Right lobe of liver (tissue), 6 donors: ENCODE measurements at regions not wholly inside any gene's neighbourhood (a gene's known extent, or its start where the extent isn't known, plus 50 kb on each side); places are given as distances from the start of the nearest gene placed in this dataset.
A peak's percentile ranks its signal among the peaks of the same experiment; 100 is the strongest.

Experiments
- ATAC-seq, 4 donors: fragments of 200-7000 bp; cut with Tn5 transposase; one replicate each; pipeline ENCODE4 v1.9.1; 2020; ENCODE audit warnings: mild to moderate bottlenecking in 4 of 4, moderate library complexity in 4 of 4
- DNase-seq, 3 donors: peaks; one replicate each; pipeline ENCODE4 v3.0.0-alpha.2; 2020
- H3K27ac ChIP-seq, 3 donors: fragments of 200-600 bp; one replicate each; pipeline ENCODE4 v1.8.0; 2022
- H3K27me3 ChIP-seq, 2 donors: fragments of 200-600 bp; one replicate each; pipeline ENCODE4 v1.8.0; 2022
- H3K36me3 ChIP-seq, 4 donors: fragments of 200-600 bp; sonication (generic) in 1 of 4; one replicate each; pipeline versions ENCODE4 v1.5.1 to v1.8.0; 2017 to 2022; ENCODE audit warnings: control low read depth in 1 of 4
- H3K4me1 ChIP-seq, 4 donors: fragments of 200-600 bp; sonication (generic) in 1 of 4; one replicate each; pipeline versions ENCODE4 v1.5.1 to v1.8.0; 2017 to 2022; ENCODE audit warnings: control low read depth in 1 of 4
- H3K4me3 ChIP-seq, 3 donors: fragments of 200-600 bp; one replicate each; pipeline ENCODE4 v1.8.0; 2022
- H3K9me3 ChIP-seq, 4 donors: fragments of 200-600 bp; sonication (generic) in 1 of 4; one replicate each; pipeline versions ENCODE4 v1.5.1 to v1.8.0; 2017 to 2022; ENCODE audit warnings: control low read depth in 1 of 4
- CTCF ChIP-seq, 4 donors: fragments of 200-600 bp in 3 of 4; fragments of 450-650 bp in 1 of 4; IDR thresholded peaks; one replicate each; pipeline versions ENCODE4 v1.5.1 to v1.8.0; 2016 to 2022; ENCODE audit warnings: antibody characterized with exemption in 4 of 4, mild to moderate bottlenecking in 2 of 4
- POLR2A ChIP-seq: fragments of 450-650 bp; IDR thresholded peaks from one replicate; pipeline ENCODE4 v1.6.1; 2017; ENCODE audit warnings: antibody characterized with exemption, mild to moderate bottlenecking
- WGBS: methylation state at CpG from one replicate; pipeline ENCODE4 v1.1.6; 2018; ENCODE audit warnings: low coverage, low lambda C conversion rate; ENCODE audit not compliant: insufficient coverage; ENCODE audit errors: missing lambda C conversion rate; 5-methylcytosine and 5-hydroxymethylcytosine counted together
- intact Hi-C, 2 donors: fragments of 100-400 bp; cut with DNase I; formaldehyde crosslinking; loops; one replicate each; pipeline versions ENCODE4 v1.11.2 to v1.14.1; 2022
- donor health status: DM: no; HTN: yes; CAD: no.
- donor health status: DM: no; HTN: no; CAD: no.
- donor health status: DM: no; HTN: no; CAD: no.
- donor health status: DM: no; HTN: yes; CAD: no.
- donor health status: DM: no; HTN: yes; CAD: no.

GRCh38 chr18:43392168-43392567 is 114.9 kb upstream of the SYT4 start:
- H3K4me1 ChIP-seq: no peaks in the 10 kb centered on the region
- no peaks in the 10 kb centered on the region for H3K36me3 ChIP-seq
- no peak overlapping the region for H3K4me3 ChIP-seq
- TF ChIP-seq CTCF (IDR thresholded peaks at IDR 0.05) (no peak), POLR2A (no peak)
- DNase-seq: no peak
- no peak overlapping the region for H3K27ac ChIP-seq
- H3K9me3 ChIP-seq: no peaks in the 10 kb centered on the region
- H3K27me3 ChIP-seq: no peaks in the 10 kb centered on the region
- no peak for ATAC-seq
- intact Hi-C loops: no loop called here
- 39% methylated on average over 3 of the region's 3 CpGs for WGBS

- no peak for ATAC-seq
- Histone ChIP-seq H3K27me3 (no peaks in the 10 kb centered on the region), H3K27ac (no peak overlapping the region), H3K9me3 (no peaks in the 10 kb centered on the region), H3K4me1 (no peaks in the 10 kb centered on the region), H3K36me3 (no peaks in the 10 kb centered on the region), H3K4me3 (no peak overlapping the region)
- no peak for DNase-seq
- intact Hi-C loops: no loop called here
- WGBS: 36% methylated on average over 2 of the region's 2 CpGs
- TF ChIP-seq POLR2A (no peak), CTCF (IDR thresholded peaks at IDR 0.05) (no peak)
Observed at GRCh38 chr18:43393174-43393573, 115.9 kb upstream of the SYT4 start.

GRCh38 chr18:43396266-43396665 is 119.0 kb upstream of the SYT4 start:
- ATAC-seq (no peak), DNase-seq (no peak)
- Histone ChIP-seq H3K27ac (no peak overlapping the region), H3K9me3 (no peaks in the 10 kb centered on the region), H3K36me3 (no peaks in the 10 kb centered on the region), H3K4me1 (no peaks in the 10 kb centered on the region), H3K4me3 (no peak overlapping the region), H3K27me3 (no peaks in the 10 kb centered on the region)
- intact Hi-C loops: no loop called here
- 0% methylated on average over 1 of the region's 1 CpG for WGBS
- TF ChIP-seq CTCF (IDR thresholded peaks at IDR 0.05) (peak; percentile 27 to 49 (median 44)), POLR2A (no peak)

GRCh38 chr18:43398601-43399000 is 121.3 kb upstream of the SYT4 start:
- 83% methylated on average over 1 of the region's 1 CpG for WGBS

More at GRCh38 chr18:43398601-43399000, 121.3 kb upstream of the SYT4 start:
- intact Hi-C loops: no loop called here
- Histone ChIP-seq H3K9me3 (no peaks in the 10 kb centered on the region), H3K36me3 (no peaks in the 10 kb centered on the region), H3K4me1 (no peaks in the 10 kb centered on the region), H3K4me3 (no peak overlapping the region), H3K27me3 (no peaks in the 10 kb centered on the region), H3K27ac (no peak overlapping the region)
- DNase-seq (no peak), ATAC-seq (no peak)
- TF ChIP-seq CTCF (IDR thresholded peaks at IDR 0.05) (no peak), POLR2A (no peak)
